HG02970 (cell line): ENCODE measurements at regions not wholly inside any gene's neighbourhood (a gene's known extent, or its start where the extent isn't known, plus 50 kb on each side); places are given as distances from the start of the nearest gene placed in this dataset.

Experiments
- ATAC-seq: cut with Tn5 transposase; IDR thresholded peaks from one replicate; pipeline ENCODE4 v1.9.1; 2021; ENCODE audit warnings: mild to moderate bottlenecking, moderate library complexity, moderate number of reproducible peaks; ENCODE audit not compliant: unreplicated experiment, low FRiP score

GRCh38 chr20:12020846-12021245 is 103.2 kb downstream of the BTBD3 start:
- no peak for ATAC-seq

GRCh38 chr20:12022126-12022525 is 104.4 kb downstream of the BTBD3 start:
- ATAC-seq = no peak

GRCh38 chr20:12023194-12023795 is 105.6 kb downstream of the BTBD3 start:
- ATAC-seq = no peak

GRCh38 chr20:12028771-12029170 is 111.1 kb downstream of the BTBD3 start:
- no peak for ATAC-seq

DNA sequence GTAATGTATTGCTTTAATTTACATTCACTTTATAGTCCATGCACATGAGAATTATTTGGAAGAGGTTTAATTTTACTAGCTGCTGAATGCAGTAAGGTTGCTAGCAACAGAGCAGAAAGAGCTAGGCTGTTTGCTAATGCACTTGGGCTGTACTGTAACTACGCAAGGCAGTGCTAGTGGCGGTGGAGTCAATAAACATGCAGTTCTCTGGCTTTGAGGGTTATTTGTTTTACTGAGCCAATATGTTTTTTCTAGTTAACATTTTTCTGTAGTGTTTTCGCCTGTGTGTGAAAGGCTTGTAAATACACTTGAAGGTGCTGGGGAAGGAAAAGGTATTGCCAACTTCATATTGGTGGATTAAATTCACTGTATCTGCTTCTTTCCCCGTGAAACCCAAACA is 112.8 kb downstream of the BTBD3 start:
- no peak for ATAC-seq

DNA sequence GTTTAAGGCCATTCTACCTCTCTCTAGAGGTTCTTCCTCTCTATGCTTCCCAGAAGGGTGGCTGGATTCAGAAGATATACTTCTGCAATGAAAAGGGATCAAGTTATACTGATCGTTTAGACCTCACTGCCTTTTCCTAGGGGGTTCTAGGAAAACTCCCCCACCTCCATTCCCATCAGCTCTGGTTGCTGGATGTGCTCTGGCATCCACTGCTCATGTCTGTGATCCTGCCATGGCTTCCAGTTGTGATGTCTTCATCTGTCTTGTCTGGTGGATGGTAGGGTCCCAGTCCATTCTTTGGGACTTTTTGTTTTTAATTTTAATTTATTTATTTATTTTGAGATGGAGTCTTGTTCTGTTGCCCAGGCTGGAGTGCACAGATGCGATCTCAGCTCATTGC is 118.4 kb downstream of the BTBD3 start:
- no peak for ATAC-seq

GRCh38 chr20:12037521-12037920 is 119.8 kb downstream of the BTBD3 start:
- ATAC-seq = no peak

DNA sequence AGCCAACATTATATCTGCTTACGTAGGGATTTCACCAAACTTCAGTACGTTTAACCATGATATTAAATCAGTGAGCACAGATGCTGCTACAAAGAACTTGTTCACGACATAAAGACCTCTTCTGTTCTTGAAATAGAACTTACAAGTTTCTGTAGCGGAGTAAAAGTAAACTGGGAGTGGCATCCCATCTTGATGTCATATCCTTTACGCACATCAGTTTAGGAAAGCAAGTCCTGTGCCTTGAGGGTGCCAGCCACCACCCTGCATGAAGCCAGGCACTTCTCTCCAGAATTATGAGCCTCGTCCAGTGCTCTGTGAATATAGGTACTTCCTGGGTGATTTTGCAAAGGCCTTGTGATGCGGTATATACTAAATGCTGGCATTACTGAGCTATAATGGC is 122.6 kb downstream of the BTBD3 start:
- no peak for ATAC-seq

DNA sequence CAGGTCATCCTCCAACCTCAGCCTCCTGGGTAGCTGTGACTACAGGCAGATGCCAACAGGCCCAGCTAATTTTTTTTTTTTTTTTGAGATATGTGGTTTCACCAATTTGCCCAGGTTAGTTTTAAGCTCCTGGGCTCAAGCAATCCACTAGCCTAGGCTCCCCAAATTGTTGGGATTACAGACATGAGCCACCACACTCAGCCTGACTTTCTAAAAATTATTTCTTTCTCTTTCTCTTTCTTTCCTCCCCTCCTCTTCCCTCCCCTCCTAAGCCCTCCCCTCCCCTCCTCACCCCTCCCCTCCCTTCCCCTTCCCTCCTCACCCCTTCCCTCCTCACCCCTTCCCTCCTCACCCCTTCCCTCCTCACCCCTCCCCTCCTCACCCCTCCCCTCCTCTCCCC is 127.3 kb downstream of the BTBD3 start:
- ATAC-seq = no peak

DNA sequence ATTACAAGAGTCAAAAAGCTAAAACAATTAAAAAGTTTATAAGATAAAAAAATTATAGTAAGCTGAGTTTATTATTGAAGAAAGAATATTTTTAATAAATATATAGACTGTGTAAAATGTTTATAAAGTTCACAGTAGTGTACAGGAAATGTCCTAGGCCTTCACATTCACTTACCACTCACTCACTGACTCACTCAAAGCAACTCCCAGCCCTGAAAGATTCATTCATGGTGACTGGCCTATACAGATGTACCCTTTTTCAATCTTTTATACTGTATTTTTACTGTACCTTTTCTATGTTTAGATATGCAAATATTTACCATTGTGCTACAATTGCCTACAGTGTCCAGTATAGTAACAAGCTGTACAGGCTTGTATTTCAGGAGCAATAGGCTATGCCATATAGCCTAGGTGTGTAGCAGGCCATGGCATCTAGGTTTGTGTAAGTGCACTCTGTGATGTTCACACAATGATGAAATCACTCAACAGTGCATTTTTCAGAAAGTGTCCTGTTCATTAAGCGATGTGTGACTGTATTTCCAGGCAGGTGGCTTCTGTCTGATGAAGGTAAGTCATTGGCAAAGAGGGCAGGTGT is 130.2 kb downstream of the BTBD3 start:
- no peak for ATAC-seq

GRCh38 chr20:12049125-12049524 is 131.4 kb downstream of the BTBD3 start:
- no peak for ATAC-seq

GRCh38 chr20:12051206-12052163 is 133.8 kb downstream of the BTBD3 start:
- ATAC-seq = no peak

GRCh38 chr20:12053353-12053752 is 135.7 kb downstream of the BTBD3 start:
- no peak for ATAC-seq

- ATAC-seq = no peak
Observed at GRCh38 chr20:12054556-12054955, 136.9 kb downstream of the BTBD3 start.

GRCh38 chr20:12055161-12055560 is 137.5 kb downstream of the BTBD3 start:
- ATAC-seq = no peak

GRCh38 chr20:12056839-12057238 is 139.1 kb downstream of the BTBD3 start:
- no peak for ATAC-seq

GRCh38 chr20:12057778-12058177 is 140.1 kb downstream of the BTBD3 start:
- no peak for ATAC-seq

- no peak for ATAC-seq
Observed at GRCh38 chr20:12058216-12058615, 140.5 kb downstream of the BTBD3 start.

DNA sequence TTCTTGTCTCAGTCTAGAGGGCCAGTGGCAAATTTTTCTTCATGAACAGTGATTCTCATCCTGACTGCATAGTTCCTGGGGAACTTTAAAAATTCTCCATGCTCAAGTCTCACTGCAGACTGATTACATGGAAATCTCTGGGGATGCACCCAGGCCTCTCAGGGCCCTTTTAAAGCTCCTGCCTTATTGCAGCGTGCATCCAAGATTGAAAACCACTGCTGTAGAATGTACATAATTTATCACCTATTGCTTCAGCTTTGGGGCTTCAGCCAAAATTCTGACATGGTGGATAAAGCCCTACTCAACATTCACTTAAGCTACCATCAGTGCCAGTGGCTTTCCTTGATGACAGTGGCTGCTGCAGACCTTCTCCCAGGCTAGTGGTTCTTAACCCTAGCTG is 143.8 kb downstream of the BTBD3 start:
- no peak for ATAC-seq

DNA sequence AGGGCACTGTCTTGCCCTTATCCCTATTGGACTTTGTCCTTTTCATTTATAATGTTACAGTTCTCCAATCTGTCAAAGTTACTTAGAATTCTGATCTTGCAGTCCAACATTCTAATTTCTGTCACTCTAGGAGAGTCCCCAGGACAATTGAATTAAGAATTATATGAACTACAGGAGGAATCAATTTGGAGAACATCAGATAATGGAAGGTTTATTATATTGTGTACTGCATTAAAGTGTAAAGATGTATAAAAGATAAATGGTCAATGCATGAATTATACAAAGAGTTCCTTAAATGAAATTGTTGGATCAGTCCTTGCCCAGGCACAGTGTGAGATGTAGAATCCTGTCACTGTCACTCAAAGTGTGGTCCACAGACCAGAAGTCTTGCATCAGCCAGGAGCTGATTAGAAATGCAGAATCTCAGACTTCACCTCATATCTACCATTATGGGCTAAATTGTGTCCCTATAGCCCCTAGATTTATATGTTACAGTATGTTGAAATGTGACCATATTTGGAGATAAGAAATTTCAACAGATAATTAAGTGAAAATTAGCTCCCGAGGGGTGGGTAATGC is 145.5 kb downstream of the BTBD3 start:
- ATAC-seq = no peak

- ATAC-seq = no peak
Observed at GRCh38 chr20:12064540-12064939, 146.8 kb downstream of the BTBD3 start.
